ENCODE measurements at regions not wholly inside any gene's neighbourhood (a gene's known extent, or its start where the extent isn't known, plus 50 kb on each side); places are given as distances from the start of the nearest gene placed in this dataset.

DNA sequence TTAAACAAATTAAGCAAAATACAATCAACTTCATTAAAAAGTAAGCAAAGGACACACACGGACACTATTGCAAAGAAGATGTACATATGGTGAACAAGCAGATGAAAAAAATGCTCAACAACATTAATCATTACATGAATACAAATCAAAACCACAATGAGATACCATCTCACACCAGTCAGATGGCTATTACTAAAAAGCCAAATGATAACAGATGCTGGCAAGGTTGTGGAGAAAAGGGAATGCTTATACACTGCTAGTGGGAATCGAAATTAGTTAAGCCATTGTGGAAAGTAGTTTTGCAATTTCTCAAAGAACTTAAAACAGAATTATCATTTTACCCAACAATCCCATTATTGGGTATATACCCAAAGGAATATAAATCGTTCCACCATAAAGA is 636.2 kb upstream of the ST8SIA4 start:
- Histone ChIP-seq H4K20me1 (ENCODE audit: insufficient read depth, low read length, poor library complexity, severe bottlenecking) (no peaks in the 10 kb centered on the region), H3K9ac (ENCODE audit: low read depth, low read length, poor library complexity, severe bottlenecking) (no peak overlapping the region), H3K36me3 (ENCODE audit: insufficient read depth, low read length) (no peaks in the 10 kb centered on the region), H3K9me2 (replicated peaks; ENCODE audit: low read depth, low read length) (no peaks in the 10 kb centered on the region), H3K4me2 (ENCODE audit: low read depth, low read length, poor library complexity, severe bottlenecking) (no peak overlapping the region), H3F3A (ENCODE audit: low read depth) (no peaks in the 10 kb centered on the region), H3K79me2 (ENCODE audit: insufficient read depth, low read length) (no peaks in the 10 kb centered on the region), H2AFZ (ENCODE audit: low read length) (no peak overlapping the region), H3K9me3 (ENCODE audit: insufficient read depth, low read depth, low read length) (no peaks in the 10 kb centered on the region), H3K27me3 (ENCODE audit: insufficient read depth, low read length, poor library complexity, severe bottlenecking) (no peaks in the 10 kb centered on the region), H3K4me1 (ENCODE audit: insufficient read depth, low read length, poor library complexity, severe bottlenecking) (no peaks in the 10 kb centered on the region), H3K4me3 (ENCODE audit: low read length, poor library complexity, severe bottlenecking) (no peak overlapping the region)
- TF ChIP-seq, protein P1, sequence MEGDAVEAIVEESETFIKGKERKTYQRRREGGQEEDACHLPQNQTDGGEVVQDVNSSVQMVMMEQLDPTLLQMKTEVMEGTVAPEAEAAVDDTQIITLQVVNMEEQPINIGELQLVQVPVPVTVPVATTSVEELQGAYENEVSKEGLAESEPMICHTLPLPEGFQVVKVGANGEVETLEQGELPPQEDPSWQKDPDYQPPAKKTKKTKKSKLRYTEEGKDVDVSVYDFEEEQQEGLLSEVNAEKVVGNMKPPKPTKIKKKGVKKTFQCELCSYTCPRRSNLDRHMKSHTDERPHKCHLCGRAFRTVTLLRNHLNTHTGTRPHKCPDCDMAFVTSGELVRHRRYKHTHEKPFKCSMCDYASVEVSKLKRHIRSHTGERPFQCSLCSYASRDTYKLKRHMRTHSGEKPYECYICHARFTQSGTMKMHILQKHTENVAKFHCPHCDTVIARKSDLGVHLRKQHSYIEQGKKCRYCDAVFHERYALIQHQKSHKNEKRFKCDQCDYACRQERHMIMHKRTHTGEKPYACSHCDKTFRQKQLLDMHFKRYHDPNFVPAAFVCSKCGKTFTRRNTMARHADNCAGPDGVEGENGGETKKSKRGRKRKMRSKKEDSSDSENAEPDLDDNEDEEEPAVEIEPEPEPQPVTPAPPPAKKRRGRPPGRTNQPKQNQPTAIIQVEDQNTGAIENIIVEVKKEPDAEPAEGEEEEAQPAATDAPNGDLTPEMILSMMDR (conservative IDR thresholded peaks at IDR 0.05; ENCODE audit: low read length): no peak
- TF ChIP-seq EZH2phosphoT487 (IDR thresholded peaks at IDR 0.05; ENCODE audit: borderline replicate concordance): no peak

- Histone ChIP-seq H3K79me2 (ENCODE audit: insufficient read depth, low read length) (no peaks in the 10 kb centered on the region), H3K9me2 (replicated peaks; ENCODE audit: low read depth, low read length) (no peaks in the 10 kb centered on the region), H3K4me1 (ENCODE audit: insufficient read depth, low read length, poor library complexity, severe bottlenecking) (no peaks in the 10 kb centered on the region), H3K27me3 (ENCODE audit: insufficient read depth, low read length, poor library complexity, severe bottlenecking) (no peaks in the 10 kb centered on the region), H3K36me3 (ENCODE audit: insufficient read depth, low read length) (no peaks in the 10 kb centered on the region), H2AFZ (ENCODE audit: low read length) (no peak overlapping the region), H4K20me1 (ENCODE audit: insufficient read depth, low read length, poor library complexity, severe bottlenecking) (no peaks in the 10 kb centered on the region), H3K9me3 (ENCODE audit: insufficient read depth, low read depth, low read length) (no peaks in the 10 kb centered on the region), H3K9ac (ENCODE audit: low read depth, low read length, poor library complexity, severe bottlenecking) (no peak overlapping the region), H3K4me2 (ENCODE audit: low read depth, low read length, poor library complexity, severe bottlenecking) (no peak overlapping the region), H3K4me3 (ENCODE audit: low read length, poor library complexity, severe bottlenecking) (no peak overlapping the region), H3F3A (ENCODE audit: low read depth) (no peaks in the 10 kb centered on the region)
- TF ChIP-seq, protein P1 (conservative IDR thresholded peaks at IDR 0.05; ENCODE audit: low read length): no peak
- no peak for TF ChIP-seq EZH2phosphoT487 (IDR thresholded peaks at IDR 0.05; ENCODE audit: borderline replicate concordance)
Observed at GRCh38 chr5:101535626-101536025, 632.5 kb upstream of the ST8SIA4 start.

DNA sequence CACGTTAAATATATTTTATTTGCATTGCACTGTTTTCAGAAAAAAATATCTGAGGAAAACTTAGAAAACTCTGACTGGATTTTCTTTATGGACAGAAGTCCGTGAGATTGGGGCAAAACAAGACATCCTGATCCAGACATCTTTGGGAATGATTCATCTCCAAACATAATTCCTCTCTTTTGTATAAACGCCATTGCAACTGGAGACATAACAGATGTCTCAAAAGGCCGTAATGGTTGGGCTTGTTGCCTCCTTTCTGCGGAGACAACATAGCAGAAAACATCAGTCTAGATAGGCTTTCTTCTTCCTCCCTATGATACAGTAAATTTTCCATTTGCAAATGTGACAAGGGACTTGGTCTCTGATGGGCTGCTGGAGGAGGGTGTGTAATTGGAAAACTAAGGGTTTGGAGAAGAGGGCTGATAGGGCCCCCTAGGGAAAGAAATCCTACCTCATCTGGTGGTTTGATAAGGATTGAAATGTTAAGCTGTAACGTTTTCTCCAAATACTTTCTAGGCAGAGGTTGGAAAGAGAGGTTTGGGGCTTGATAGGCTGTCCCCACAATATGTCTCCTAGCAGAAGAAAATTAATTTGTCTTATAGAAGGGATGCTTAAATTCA is 631.5 kb upstream of the ST8SIA4 start:
- Histone ChIP-seq H4K20me1 (ENCODE audit: insufficient read depth, low read length, poor library complexity, severe bottlenecking) (no peaks in the 10 kb centered on the region), H3K9ac (ENCODE audit: low read depth, low read length, poor library complexity, severe bottlenecking) (no peak overlapping the region), H3K9me3 (ENCODE audit: insufficient read depth, low read depth, low read length) (no peaks in the 10 kb centered on the region), H3F3A (ENCODE audit: low read depth) (no peaks in the 10 kb centered on the region), H3K4me1 (ENCODE audit: insufficient read depth, low read length, poor library complexity, severe bottlenecking) (no peaks in the 10 kb centered on the region), H3K79me2 (ENCODE audit: insufficient read depth, low read length) (no peaks in the 10 kb centered on the region), H3K4me2 (ENCODE audit: low read depth, low read length, poor library complexity, severe bottlenecking) (no peak overlapping the region), H3K36me3 (ENCODE audit: insufficient read depth, low read length) (no peaks in the 10 kb centered on the region), H3K4me3 (ENCODE audit: low read length, poor library complexity, severe bottlenecking) (no peak overlapping the region), H3K27me3 (ENCODE audit: insufficient read depth, low read length, poor library complexity, severe bottlenecking) (no peaks in the 10 kb centered on the region), H3K9me2 (replicated peaks; ENCODE audit: low read depth, low read length) (no peaks in the 10 kb centered on the region), H2AFZ (ENCODE audit: low read length) (no peak overlapping the region)
- TF ChIP-seq, protein P1 (conservative IDR thresholded peaks at IDR 0.05; ENCODE audit: low read length): no peak
- no peak for TF ChIP-seq EZH2phosphoT487 (IDR thresholded peaks at IDR 0.05; ENCODE audit: borderline replicate concordance)
